Uterus (tissue), 2 donors: ENCODE measurements at regions not wholly inside any gene's neighbourhood (a gene's known extent, or its start where the extent isn't known, plus 50 kb on each side); places are given as distances from the start of the nearest gene placed in this dataset.

ENCODE experiments used
- CTCF ChIP-seq, 4 experiments: fragments of 200-600 bp in 2 of 4; fragments of 450-650 bp in 2 of 4; sonication (generic) in 2 of 4; IDR thresholded peaks; one replicate each; pipeline ENCODE4 v1.5.1; 2016 to 2019; ENCODE audit warnings: antibody characterized with exemption in 4 of 4, mild to moderate bottlenecking in 2 of 4, moderate library complexity in 1 of 4
- POLR2A ChIP-seq, 2 donors: fragments of 450-650 bp; IDR thresholded peaks; one replicate each; pipeline ENCODE4 v1.6.1; 2016; ENCODE audit warnings: antibody characterized with exemption in 2 of 2, mild to moderate bottlenecking in 1 of 2, moderate library complexity in 1 of 2

- TF ChIP-seq CTCF (IDR thresholded peaks at IDR 0.05) (no peak), POLR2A (IDR thresholded peaks at IDR 0.05) (no peak)
Measured at GRCh38 chr15:66651198-66651597, 50.8 kb upstream of the SMAD6 start.
